ENCODE measurements at regions not wholly inside any gene's neighbourhood (a gene's known extent, or its start where the extent isn't known, plus 50 kb on each side); places are given as distances from the start of the nearest gene placed in this dataset.

GRCh38 chr12:58639318-58639934 lies 280.9 kb downstream of the LRIG3 start:
- Histone ChIP-seq H3K4me2 (no peak overlapping the region), H3K9me3 (peaks cover 6% of the 10 kb centered on the region; the same call in 1 of the 2 replicates), H3F3A (replicated peaks; ENCODE audit: insufficient read depth) (no peaks in the 10 kb centered on the region), H4K20me1 (ENCODE audit: insufficient read depth) (no peaks in the 10 kb centered on the region), H3K27ac (ENCODE audit: low read depth in 2 of 2, low read length in 1 of 2) (no peak overlapping the region), H3K9ac (no peak overlapping the region), H3K4me3 (ENCODE audit: low read depth in 2 of 2, low read length in 1 of 2) (no peak overlapping the region), H2AFZ (ENCODE audit: low read depth) (no peak overlapping the region), H3K79me2 (ENCODE audit: insufficient read depth) (no peaks in the 10 kb centered on the region), H3K27me3 (ENCODE audit: insufficient read depth) (no peaks in the 10 kb centered on the region), H3K4me1 (ENCODE audit: control insufficient read depth in 1 of 2, insufficient read depth in 2 of 2, low read depth in 1 of 2, low read length in 1 of 2) (no peaks in the 10 kb centered on the region), H3K36me3 (replicated peaks in 1 of 2; ENCODE audit: control insufficient read depth in 1 of 2, insufficient read depth in 2 of 2, low read length in 1 of 2) (no peaks in the 10 kb centered on the region), H3K9me2 (no peaks in the 10 kb centered on the region)
- no peak for TF ChIP-seq GATA2 (CRISPR knock-in tag; IDR thresholded peaks at IDR 0.05)
- TF ChIP-seq FOXM1 (IDR thresholded peaks at IDR 0.05; ENCODE audit: low read depth) = no peak
- CTCF ChIA-PET = no interaction called here
- POLR2A ChIA-PET = no interaction called here
- no peak for DNase-seq
- WGBS (ENCODE audit: low lambda C conversion rate) = 11% methylated on average over 4 of the region's 4 CpGs

GRCh38 chr12:58640314-58640713 lies 280.0 kb downstream of the LRIG3 start:
- no peaks in the 10 kb centered on the region for H3F3A ChIP-seq (replicated peaks; ENCODE audit: insufficient read depth)
- no peaks in the 10 kb centered on the region for H3K79me2 ChIP-seq (ENCODE audit: insufficient read depth)
- peaks cover 6% of the 10 kb centered on the region; the same call in 1 of the 2 replicates for H3K9me3 ChIP-seq
- no peak overlapping the region for H3K4me2 ChIP-seq
- 72% methylated on average over 1 of the region's 1 CpG for WGBS (ENCODE audit: low lambda C conversion rate)
- no peak for DNase-seq
- no peaks in the 10 kb centered on the region for H3K9me2 ChIP-seq
- no peaks in the 10 kb centered on the region for H3K4me1 ChIP-seq (ENCODE audit: control insufficient read depth in 1 of 2, insufficient read depth in 2 of 2, low read depth in 1 of 2, low read length in 1 of 2)
- TF ChIP-seq REST (IDR thresholded peaks at IDR 0.05; ENCODE audit: low read depth, low read length) (no peak), GATA2 (CRISPR knock-in tag; IDR thresholded peaks at IDR 0.05) (no peak), MXI1 (IDR thresholded peaks at IDR 0.05; ENCODE audit: low read depth, low read length) (no peak), RAD21 (IDR thresholded peaks at IDR 0.05; ENCODE audit: low read length) (no peak), YY1 (IDR thresholded peaks at IDR 0.05; ENCODE audit: low read depth) (no peak), PBX3 (IDR thresholded peaks at IDR 0.05) (no peak), EZH2phosphoT487 (IDR thresholded peaks at IDR 0.05; ENCODE audit: borderline replicate concordance, low read depth) (no peak), FOSL2 (IDR thresholded peaks at IDR 0.05; ENCODE audit: borderline replicate concordance, low read depth) (no peak), CHD2 (IDR thresholded peaks at IDR 0.05; ENCODE audit: low read length, partially characterized antibody) (no peak), TCF12 (IDR thresholded peaks at IDR 0.05) (no peak), USF1 (IDR thresholded peaks at IDR 0.05; ENCODE audit: borderline replicate concordance, low read depth) (no peak)
- TF ChIP-seq, protein P1, sequence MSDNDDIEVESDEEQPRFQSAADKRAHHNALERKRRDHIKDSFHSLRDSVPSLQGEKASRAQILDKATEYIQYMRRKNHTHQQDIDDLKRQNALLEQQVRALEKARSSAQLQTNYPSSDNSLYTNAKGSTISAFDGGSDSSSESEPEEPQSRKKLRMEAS (IDR thresholded peaks at IDR 0.05; ENCODE audit: low read depth) = no peak
- TF ChIP-seq, protein P2, sequence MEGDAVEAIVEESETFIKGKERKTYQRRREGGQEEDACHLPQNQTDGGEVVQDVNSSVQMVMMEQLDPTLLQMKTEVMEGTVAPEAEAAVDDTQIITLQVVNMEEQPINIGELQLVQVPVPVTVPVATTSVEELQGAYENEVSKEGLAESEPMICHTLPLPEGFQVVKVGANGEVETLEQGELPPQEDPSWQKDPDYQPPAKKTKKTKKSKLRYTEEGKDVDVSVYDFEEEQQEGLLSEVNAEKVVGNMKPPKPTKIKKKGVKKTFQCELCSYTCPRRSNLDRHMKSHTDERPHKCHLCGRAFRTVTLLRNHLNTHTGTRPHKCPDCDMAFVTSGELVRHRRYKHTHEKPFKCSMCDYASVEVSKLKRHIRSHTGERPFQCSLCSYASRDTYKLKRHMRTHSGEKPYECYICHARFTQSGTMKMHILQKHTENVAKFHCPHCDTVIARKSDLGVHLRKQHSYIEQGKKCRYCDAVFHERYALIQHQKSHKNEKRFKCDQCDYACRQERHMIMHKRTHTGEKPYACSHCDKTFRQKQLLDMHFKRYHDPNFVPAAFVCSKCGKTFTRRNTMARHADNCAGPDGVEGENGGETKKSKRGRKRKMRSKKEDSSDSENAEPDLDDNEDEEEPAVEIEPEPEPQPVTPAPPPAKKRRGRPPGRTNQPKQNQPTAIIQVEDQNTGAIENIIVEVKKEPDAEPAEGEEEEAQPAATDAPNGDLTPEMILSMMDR (IDR thresholded peaks at IDR 0.05) = no peak
- CTCF ChIA-PET = no interaction called here
- POLR2A ChIA-PET = no interaction called here
- H3K27me3 ChIP-seq (ENCODE audit: insufficient read depth) = no peaks in the 10 kb centered on the region
- no peak overlapping the region for H2AFZ ChIP-seq (ENCODE audit: low read depth)
- H3K27ac ChIP-seq (ENCODE audit: low read depth in 2 of 2, low read length in 1 of 2) = no peak overlapping the region
- no peak overlapping the region for H3K9ac ChIP-seq
- no peak overlapping the region for H3K4me3 ChIP-seq (ENCODE audit: low read depth in 2 of 2, low read length in 1 of 2)
- no peaks in the 10 kb centered on the region for H3K36me3 ChIP-seq (replicated peaks in 1 of 2; ENCODE audit: control insufficient read depth in 1 of 2, insufficient read depth in 2 of 2, low read length in 1 of 2)
- H4K20me1 ChIP-seq (ENCODE audit: insufficient read depth) = no peaks in the 10 kb centered on the region
